HG02798 (cell line): ENCODE measurements at regions not wholly inside any gene's neighbourhood (a gene's known extent, or its start where the extent isn't known, plus 50 kb on each side); places are given as distances from the start of the nearest gene placed in this dataset.
"Not testable (repeated sequence)": the region's sequence is repeated elsewhere in the genome, so short reads cannot be mapped to it uniquely, and the experiment has no call there.

Experiments used
- ATAC-seq: cut with Tn5 transposase; IDR thresholded peaks from one replicate; pipeline ENCODE4 v1.9.1; 2021; ENCODE audit warnings: mild to moderate bottlenecking; ENCODE audit not compliant: unreplicated experiment, poor library complexity

DNA sequence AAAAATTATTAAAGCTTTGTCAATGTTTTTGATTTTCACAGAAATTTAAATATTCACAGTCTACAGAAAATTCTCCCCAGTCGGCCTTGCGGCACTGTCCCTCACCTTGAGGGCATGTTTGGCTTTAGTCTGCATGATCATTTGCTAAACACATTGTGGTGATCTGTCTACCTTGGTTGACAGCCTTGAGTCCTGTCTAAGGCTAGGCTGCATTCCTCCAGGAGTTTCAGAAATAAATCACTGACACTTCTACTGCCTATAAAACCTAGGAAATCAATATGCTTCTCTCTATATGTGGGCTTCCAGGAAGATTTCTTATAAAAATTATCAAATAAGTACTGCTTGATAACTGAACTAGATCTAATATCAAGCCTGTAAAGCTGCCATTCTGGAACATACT lies 430.7 kb upstream of the GRM3 start:
- no peak for ATAC-seq

GRCh38 chr7:86209036-86209435 lies 434.7 kb upstream of the GRM3 start:
- no peak for ATAC-seq

GRCh38 chr7:86207740-86208139 lies 436.0 kb upstream of the GRM3 start:
- no peak for ATAC-seq

DNA sequence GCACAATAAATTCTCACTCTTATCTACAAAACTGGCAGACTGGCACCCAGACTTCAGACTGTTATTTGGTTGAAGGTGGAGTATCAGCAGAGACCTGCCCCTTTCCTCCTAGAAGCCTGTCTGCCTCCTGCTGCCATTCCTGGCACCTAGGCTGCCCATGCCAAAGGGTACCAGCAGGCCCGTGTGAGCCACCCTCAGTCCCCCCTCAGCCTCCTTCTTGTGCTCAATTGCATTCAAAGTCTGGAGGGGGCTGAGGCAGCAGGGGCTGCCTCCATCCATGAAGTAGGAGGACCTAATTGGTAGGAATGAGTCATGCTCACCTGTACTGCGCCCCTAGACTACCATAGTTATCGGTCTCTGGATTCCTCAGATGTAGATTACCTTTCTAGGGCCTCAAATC lies 440.9 kb upstream of the GRM3 start:
- no peak for ATAC-seq

DNA sequence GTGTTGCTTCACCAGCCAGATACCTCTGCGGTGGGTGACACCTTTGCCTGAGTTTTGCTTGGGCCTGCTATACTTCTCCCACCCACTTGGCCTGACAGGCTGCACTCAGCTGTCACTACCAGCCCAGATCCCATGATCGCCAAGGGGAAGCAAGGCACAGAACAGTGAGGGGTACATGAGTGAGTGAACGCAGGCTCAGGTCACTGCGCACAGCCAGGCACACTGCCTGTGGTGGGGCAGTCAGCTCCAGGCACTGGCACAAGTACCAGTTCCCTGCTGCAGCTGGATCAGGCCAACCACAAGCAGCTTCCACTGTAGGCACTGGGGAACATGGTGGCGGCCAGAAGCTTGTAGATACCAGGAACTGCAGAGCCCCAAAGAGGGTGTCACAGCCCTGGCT lies 441.9 kb upstream of the GRM3 start:
- ATAC-seq: no peak

DNA sequence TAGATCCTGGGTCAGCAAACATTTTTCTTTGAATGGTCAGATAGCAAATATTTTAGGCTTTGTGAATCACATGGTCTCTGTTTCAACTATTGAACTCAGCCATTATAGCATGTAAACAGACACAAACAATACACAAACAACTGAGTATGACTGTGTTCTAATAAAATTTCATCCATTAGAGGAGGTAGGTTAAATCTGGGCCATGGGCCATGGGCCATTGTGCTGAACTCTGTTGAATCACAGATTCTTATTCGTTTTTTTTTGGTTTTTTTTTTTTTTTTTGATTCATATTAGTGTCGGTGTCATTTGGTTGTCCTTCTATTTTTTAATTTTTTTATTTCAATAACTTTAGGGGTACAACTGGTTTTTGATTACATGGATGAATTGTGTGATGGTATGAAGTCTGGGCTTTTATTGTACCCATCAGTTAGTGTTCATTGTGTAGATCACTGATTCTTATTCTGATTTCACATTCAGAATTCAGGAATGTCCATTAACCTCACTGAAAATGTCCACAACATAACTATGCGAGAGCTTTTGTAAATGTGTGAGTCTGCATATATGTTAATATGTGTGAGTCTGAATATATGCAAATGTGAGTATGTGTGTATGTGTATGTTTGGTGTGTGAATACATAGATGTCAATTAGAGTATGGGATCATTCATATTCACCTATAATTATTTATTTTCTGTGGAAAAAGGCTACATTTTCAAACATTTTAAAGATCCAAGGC lies 443.7 kb upstream of the GRM3 start:
- ATAC-seq: no peak

DNA sequence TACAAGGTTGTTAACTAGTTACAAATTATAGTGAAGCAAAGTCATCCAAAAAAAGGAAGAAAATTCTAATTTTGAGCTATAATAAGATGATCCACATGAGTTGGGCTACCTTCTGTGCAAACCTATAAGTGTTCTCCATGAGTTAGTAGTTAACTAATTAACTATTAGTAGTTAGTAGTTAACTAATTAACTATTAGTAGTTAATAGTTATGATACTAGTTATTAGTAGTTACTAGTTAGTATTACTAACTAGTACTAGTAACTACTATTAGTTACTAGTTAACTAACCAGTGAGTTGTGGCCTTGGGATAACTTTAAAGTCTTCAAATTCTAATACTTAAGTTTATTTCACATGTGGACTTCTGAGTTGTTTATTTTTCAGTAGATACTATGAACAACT lies 453.4 kb upstream of the GRM3 start:
- no peak for ATAC-seq

- ATAC-seq: no peak
Measured at GRCh38 chr7:86181474-86181873, 462.2 kb upstream of the GRM3 start.

GRCh38 chr7:86164827-86165226 lies 478.9 kb upstream of the GRM3 start:
- ATAC-seq: no peak

GRCh38 chr7:86158111-86158510 lies 485.6 kb upstream of the GRM3 start:
- no peak for ATAC-seq

- no peak for ATAC-seq
Measured at GRCh38 chr7:86155623-86156022, 488.1 kb upstream of the GRM3 start.

GRCh38 chr7:86152926-86153325 lies 490.8 kb upstream of the GRM3 start:
- ATAC-seq: no peak

DNA sequence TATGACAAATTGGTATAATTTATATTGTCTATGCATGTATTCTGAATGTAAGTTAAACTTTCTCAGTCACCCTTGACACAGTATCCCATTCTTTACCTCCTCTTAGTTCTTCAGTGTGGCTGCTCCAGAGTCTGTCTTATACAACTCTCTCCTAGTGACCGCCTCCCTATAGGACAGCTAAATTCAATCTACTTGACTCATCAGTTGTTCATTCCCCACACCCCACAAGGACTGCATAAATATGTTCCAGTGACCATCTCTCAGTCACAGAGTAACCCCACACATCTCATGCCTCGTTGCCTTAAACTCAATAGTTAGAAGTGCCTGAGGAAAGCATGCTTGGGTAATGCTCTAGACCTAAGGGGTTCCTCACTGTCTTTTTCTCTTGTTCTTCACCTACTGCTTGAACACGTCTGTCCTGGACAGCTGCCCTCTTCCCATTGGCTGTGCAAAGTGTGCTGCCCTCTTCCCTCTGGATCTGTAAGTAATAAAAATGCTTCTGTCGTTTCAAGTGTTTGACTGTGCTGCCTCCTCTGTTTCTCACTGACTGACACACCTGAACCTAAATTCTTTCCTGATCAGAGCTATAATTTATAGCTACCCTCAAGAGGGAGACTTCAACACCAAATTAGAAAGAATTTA lies 494.6 kb upstream of the GRM3 start:
- ATAC-seq: no peak

DNA sequence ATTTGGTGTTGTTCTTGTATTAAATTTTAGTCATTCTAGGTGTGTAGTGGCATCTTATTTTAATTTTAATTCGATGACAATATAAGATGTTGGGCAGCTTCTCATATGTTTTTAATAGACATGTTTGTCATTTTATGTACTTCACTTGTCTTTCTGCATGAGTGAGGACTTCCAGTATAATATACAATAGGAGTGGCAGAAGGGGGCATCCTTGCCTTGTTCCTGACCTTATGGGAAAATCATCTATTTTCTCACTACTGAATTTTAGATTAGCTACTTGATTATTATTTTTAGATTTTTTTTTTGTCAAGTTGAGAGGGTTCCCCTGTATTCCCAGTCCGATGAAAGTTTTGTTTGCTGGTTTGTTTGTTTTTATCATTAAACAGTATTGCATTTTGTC lies 495.2 kb upstream of the GRM3 start:
- ATAC-seq: no peak

DNA sequence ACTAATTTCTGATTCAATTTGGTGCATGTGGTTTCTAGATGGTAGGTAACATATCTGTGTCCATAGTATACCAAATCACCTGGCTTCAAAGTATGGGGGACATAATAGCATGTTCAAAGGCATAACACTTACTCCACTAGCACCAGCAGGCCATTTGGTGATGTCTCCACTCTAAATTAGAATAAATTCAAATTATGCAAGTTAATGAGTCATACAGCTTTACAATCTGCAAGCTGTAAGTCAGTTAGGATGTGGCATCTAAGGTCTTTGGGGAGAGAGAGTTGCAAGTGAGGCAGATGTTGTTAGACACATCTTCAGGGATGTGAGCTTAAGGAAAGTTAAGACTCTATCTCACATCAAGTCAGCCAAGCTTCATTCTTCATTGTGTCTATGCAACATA lies 506.4 kb upstream of the GRM3 start:
- no peak for ATAC-seq

GRCh38 chr7:86130268-86130667 lies 513.4 kb upstream of the GRM3 start:
- no peak for ATAC-seq

DNA sequence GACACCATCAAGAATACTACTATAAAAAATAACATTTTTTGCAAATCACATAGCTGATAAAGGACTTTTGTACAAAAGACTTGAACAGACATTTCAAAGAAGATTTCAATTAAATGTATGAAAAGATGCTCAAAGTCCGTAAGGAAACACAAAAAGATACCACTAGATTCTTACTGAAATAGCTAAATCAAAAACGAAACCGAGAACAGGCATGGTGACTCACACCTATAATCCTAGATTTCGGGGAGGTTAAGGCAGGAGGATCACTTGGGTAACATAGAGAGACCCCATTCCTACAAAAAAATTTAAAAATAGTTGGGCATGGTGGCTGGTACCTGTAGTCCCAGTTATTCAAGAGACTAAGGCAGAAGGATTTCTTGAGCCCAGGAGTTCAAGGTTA lies 520.2 kb upstream of the GRM3 start:
- ATAC-seq: no peak

GRCh38 chr7:86094166-86094669 lies 549.5 kb upstream of the GRM3 start:
- ATAC-seq: no peak

DNA sequence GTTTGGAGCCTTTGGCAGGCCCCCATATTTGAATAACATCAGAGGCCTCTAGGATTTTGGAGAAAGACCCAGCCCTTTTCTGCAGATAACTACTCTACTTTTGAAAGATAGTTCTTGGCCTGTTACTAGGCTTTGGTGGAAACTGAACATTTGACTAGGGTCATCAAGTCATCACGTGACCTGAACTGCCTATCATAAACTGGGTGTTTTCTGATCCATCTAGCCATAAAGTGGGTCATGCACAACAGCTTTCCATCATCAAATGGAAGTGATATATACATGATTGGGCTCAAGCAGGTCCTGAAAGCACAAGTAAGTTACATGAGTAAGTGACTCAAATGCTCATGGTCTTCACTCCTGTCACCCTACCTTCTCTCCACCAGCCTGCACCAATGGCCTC lies 552.3 kb upstream of the GRM3 start:
- no peak for ATAC-seq

DNA sequence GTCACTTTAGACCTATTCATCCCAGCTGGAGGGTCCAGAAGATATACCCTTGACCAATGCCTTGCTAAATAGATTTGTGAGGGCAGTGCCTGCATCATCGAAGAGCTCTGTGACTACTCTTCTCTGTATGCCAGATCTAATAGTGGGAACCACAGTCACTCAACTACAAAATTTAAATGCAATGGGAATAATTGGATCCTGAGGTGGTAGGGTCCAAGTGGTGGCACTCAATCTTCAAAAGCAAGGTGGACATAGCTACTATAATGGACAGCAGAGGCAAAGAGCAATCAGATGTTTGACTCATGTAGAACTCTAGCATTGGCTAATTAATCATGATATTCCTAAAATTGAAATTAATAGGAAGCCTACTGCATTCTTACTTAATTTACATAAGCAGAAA lies 554.3 kb upstream of the GRM3 start:
- ATAC-seq: no peak

DNA sequence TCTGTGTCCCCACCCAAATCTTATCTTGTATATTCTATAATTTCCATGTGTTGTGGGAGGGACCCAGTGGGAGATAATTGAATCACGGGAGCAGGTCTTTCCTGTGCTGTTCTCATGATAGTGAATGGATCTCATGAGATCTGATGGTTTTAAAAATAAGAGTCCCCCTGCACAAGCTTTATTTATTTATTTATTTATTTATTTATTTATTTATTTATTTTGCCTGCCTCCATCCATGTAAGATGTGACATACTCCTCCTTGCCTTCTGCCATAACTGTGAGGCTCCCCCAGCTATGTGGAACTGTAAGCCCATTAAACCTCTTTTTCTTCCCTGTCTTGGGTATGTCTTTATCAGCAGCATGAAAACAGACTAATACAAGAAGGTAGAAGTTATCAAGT lies 579.1 kb upstream of the GRM3 start:
- not testable (repeated sequence) for ATAC-seq

- ATAC-seq: no peak
Measured at GRCh38 chr7:86058649-86059048, 585.1 kb upstream of the GRM3 start.
